Hematopoietic multipotent progenitor cell treated with erythropoietin and hydrocortisone succinate and interleukin-3 and kit ligand, for 6 days (in vitro differentiated cells): ENCODE measurements at regions not wholly inside any gene's neighbourhood (a gene's known extent, or its start where the extent isn't known, plus 50 kb on each side); places are given as distances from the start of the nearest gene placed in this dataset.

Source experiments
- DNase-seq: peaks from one replicate; pipeline ENCODE4 v3.0.0-alpha.2; 2015

- no peak for DNase-seq
Observed at GRCh38 chr2:120829633-120830025, 94.0 kb downstream of the GLI2 start.

GRCh38 chr2:120830096-120830830, 94.6 kb downstream of the GLI2 start:
- no peak for DNase-seq

GRCh38 chr2:120831086-120831485, 95.4 kb downstream of the GLI2 start:
- no peak for DNase-seq

- DNase-seq: no peak
Observed at GRCh38 chr2:120831891-120832290, 96.2 kb downstream of the GLI2 start.

GRCh38 chr2:120832296-120833070, 96.8 kb downstream of the GLI2 start:
- DNase-seq: no peak

- DNase-seq: no peak
Observed at GRCh38 chr2:120833127-120833675, 97.5 kb downstream of the GLI2 start.

- no peak for DNase-seq
Observed at GRCh38 chr2:120834206-120834605, 98.5 kb downstream of the GLI2 start.

GRCh38 chr2:120836281-120836680, 100.6 kb downstream of the GLI2 start:
- DNase-seq: no peak

GRCh38 chr2:120840795-120841487, 105.3 kb downstream of the GLI2 start:
- no peak for DNase-seq

- no peak for DNase-seq
Observed at GRCh38 chr2:120842456-120843439, 107.1 kb downstream of the GLI2 start.

- no peak for DNase-seq
Observed at GRCh38 chr2:120844070-120844738, 108.5 kb downstream of the GLI2 start.

GRCh38 chr2:120845277-120845676, 109.6 kb downstream of the GLI2 start:
- no peak for DNase-seq

GRCh38 chr2:120846406-120847095, 110.9 kb downstream of the GLI2 start:
- DNase-seq: no peak

- no peak for DNase-seq
Observed at GRCh38 chr2:120847700-120848321, 112.1 kb downstream of the GLI2 start.

GRCh38 chr2:120849278-120849677, 113.6 kb downstream of the GLI2 start:
- no peak for DNase-seq

GRCh38 chr2:120850551-120850950, 114.9 kb downstream of the GLI2 start:
- no peak for DNase-seq

GRCh38 chr2:120851116-120851773, 115.6 kb downstream of the GLI2 start:
- DNase-seq: no peak

GRCh38 chr2:120852200-120852815, 116.6 kb downstream of the GLI2 start:
- DNase-seq: no peak

- no peak for DNase-seq
Observed at GRCh38 chr2:120853306-120854013, 117.8 kb downstream of the GLI2 start.
